AG08395 (cell line): ENCODE measurements at regions not wholly inside any gene's neighbourhood (a gene's known extent, or its start where the extent isn't known, plus 50 kb on each side); places are given as distances from the start of the nearest gene placed in this dataset.
A peak's percentile ranks its signal among the peaks of the same experiment; 100 is the strongest.
"Not testable (repeated sequence)": the region's sequence is repeated elsewhere in the genome, so short reads cannot be mapped to it uniquely, and the experiment has no call there.

Experiments used
- DNase-seq: peaks from one replicate; pipeline ENCODE4 v3.0.0; 2012; ENCODE audit warnings: mixed read lengths, low spot score

GRCh38 chr1:212495766-212496494 is 63.2 kb downstream of the NENF start:
- DNase-seq, result no peak

GRCh38 chr1:212496682-212497081 is 64.0 kb downstream of the NENF start:
- DNase-seq, result no peak

- no peak for DNase-seq
Observed at GRCh38 chr1:212497553-212497952, 64.8 kb downstream of the NENF start.

- DNase-seq, result peak; percentile 45
Observed at GRCh38 chr1:212498283-212499040, 65.7 kb downstream of the NENF start.

- no peak for DNase-seq
Observed at GRCh38 chr1:212500351-212500750, 67.6 kb downstream of the NENF start.

- DNase-seq, result no peak
Observed at GRCh38 chr1:212500983-212501382, 68.3 kb downstream of the NENF start.

GRCh38 chr1:212503714-212504113 is 71.0 kb downstream of the NENF start:
- DNase-seq, result no peak

- no peak for DNase-seq
Observed at GRCh38 chr1:212504171-212504803, 71.6 kb downstream of the NENF start.

- DNase-seq, result no peak
Observed at GRCh38 chr1:212506666-212507065, 73.9 kb downstream of the NENF start.

- DNase-seq, result no peak
Observed at GRCh38 chr1:212507369-212507768, 74.6 kb downstream of the NENF start.

GRCh38 chr1:212512816-212513559 is 80.3 kb downstream of the NENF start:
- DNase-seq, result no peak

GRCh38 chr1:212513586-212513985 is 80.9 kb downstream of the NENF start:
- no peak for DNase-seq

- peak; percentile 30 for DNase-seq
Observed at GRCh38 chr1:212514056-212514614, 81.4 kb downstream of the NENF start.

- no peak for DNase-seq
Observed at GRCh38 chr1:212514782-212515181, 82.1 kb downstream of the NENF start.

- no peak for DNase-seq
Observed at GRCh38 chr1:212515329-212515760, 82.6 kb downstream of the NENF start.

- not testable (repeated sequence) for DNase-seq
Observed at GRCh38 chr1:212516012-212516411, 83.3 kb downstream of the NENF start.

- peak; percentile 40 for DNase-seq
Observed at GRCh38 chr1:212518188-212519054, 85.7 kb downstream of the NENF start.

GRCh38 chr1:212519131-212519530 is 86.4 kb downstream of the NENF start:
- no peak for DNase-seq

- DNase-seq, result no peak
Observed at GRCh38 chr1:212520299-212520698, 87.6 kb downstream of the NENF start.

- no peak for DNase-seq
Observed at GRCh38 chr1:212520746-212521145, 87.8 kb upstream of the ATF3 start.
